Activated CD8-positive, alpha-beta memory T cell treated with anti-CD3 and anti-CD28 coated beads, Interleukin-2, amount 50 U/mL, for 24 hours (primary cell): ENCODE measurements at regions not wholly inside any gene's neighbourhood (a gene's known extent, or its start where the extent isn't known, plus 50 kb on each side); places are given as distances from the start of the nearest gene placed in this dataset.

Source experiments
- DNase-seq: peaks from one replicate; pipeline ENCODE4 v3.0.0-alpha.2; 2020; ENCODE audit errors: extremely low read depth

DNA sequence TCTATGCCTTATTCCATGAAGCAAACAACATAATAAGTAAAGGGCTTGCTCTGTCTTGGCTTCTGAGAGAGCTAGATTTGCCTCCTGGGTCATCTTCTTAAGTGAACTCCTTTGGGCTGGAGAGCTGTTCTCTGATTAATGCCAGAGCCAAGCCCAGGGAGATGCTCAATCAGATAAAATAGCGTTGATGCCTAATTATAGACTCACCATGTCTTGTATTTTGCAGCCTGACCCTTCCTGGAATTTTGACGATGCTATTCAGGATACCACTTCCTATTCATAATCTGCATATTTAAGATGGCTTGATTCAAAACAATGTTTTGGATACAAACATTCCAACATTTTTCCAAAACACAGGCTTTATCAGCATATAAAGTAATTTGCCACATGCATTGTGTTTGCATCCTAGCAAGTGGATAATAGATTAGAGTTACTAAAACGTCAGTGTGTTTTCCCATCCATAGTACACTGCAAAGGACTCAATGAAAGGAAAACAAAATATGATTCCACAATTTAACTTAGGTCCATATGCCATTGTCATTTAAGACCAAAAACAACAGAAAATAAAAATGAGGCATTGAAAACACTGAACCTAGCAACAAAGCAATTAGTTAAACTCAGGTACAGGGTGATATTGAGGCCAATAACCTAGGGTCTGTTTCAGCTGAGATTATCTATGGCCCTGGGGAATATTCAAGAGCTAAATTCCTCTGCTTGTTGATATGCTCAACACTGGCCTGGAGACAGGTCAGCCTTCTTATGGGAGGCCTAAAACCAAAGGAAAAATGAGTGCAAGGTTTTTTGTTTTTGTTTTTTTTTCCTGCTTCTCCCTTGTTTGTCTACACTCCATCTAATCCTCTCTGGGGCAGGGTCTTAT, 184.2 kb upstream of the FOXN3 start:
- no peak for DNase-seq

DNA sequence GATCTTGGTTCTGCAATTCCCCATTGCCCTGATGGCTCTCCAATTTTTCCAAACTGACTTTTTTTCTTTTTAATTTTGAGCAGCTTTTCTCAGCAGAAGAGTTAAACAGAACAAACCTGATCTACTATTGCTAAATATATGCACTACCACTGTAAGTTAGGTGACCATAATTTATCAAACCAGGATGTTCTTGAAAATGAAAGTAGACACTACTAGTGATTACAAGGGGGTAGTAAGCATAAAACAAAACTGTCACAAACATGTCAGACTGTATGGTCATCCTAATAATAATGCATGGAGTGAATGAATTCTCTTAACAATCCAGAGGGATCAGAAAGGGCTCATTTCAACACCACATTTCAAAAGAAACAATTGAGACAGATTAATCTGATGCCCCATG, 183.0 kb upstream of the FOXN3 start:
- no peak for DNase-seq

DNA sequence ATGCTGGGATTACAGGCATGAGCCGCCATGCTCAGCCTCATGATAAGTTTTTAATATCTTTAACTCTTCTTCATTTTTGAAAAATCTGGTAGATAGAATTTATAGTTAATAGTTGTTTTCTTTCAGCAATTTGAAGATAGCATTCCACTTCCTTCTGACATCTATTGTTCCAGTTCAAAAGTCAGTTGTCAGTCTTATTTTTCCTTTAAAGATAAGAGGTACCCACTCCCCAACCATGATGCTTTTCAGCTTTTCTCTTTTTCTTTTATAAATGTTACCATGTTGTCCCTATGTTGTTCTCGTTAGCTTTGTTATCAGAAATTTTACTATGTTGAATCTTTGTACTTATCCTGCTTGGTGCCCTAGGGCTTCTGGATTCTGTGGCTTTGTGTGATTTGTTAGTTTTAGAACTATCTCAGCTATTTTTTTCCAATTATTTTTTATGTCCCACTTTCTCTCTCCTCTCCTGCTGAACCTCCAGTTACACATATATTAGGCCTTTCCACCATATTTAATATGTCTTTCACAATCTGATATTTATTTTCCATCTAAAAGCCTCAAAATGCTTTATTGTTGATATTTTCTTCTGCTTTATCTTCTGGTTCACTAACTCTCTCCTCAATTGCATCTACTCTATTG, 181.6 kb upstream of the FOXN3 start:
- no peak for DNase-seq

DNA sequence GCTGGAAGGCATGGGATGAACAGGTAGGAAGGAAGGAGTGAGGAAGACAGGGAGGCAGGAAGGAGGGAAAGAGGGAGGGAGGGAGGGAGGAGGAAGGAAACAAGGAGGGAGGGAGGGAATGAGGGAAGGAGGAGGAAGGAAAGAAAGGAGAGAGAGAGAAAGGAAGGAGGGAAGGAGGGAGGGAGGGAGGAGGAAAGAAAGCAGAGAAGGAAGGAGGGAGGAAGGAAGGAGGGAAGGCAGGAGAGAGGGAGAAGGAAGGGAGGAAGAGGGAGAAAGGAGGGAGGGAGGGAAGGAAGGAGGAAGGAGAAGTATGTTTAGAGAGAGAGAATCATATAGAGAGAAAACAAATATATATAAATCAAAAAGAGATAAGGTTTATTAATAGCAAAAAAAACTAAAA, 175.9 kb upstream of the FOXN3 start:
- DNase-seq, result no peak

DNA sequence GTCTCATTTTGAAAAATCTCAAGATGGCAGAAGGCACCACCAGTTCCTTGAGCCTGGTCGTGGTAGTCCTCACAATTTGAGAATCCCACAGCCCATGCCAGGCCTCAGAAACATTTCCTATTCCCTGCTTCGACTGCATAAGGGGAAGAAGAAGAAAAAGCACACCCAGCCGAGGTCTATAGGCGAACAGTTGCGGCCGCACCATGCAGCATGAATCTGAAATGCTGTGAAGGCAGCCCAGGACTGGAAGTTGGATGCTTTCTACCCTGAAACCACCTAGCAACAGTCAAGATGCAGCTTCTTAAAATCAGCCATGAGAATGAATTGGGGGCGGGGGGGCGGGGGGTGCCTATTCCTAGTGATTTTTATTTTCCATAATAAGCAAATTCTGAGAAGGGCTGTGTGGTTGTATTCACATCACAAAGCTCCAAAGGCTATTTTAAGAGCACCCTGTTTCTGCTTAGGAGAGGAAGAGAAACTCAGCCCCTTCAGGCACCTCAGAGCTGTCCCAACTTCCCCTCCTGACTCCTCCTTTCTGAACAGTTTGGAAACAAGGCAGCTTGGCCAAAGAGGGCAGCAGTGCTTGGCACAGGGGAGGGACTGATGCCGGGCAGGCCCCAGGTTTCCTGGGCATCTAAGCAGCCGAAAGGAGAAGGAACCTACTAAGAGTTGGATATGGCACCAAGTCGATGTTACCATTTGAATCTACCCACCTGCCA, 172.5 kb upstream of the FOXN3 start:
- DNase-seq, result no peak

DNA sequence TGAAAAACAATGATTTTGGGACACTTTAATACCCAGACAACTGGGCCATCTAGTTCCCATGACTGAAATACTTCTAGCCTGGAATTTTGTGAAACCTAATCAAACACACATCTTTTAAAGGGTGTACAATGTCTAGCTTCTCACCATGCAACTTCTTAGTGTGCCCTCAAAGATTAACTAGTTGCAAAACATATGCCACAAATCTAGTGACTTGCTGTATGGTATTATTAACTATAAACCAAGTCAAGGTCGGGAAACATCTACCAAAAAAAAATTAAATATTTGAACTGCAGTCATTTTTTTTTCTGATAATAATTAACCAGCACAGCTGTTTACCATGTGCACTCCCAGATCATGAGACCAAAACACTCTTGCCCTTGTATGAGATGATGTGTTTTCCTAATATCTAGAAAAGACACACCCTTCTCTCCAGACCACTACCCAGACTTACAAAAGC, 171.8 kb upstream of the FOXN3 start:
- DNase-seq, result no peak

DNA sequence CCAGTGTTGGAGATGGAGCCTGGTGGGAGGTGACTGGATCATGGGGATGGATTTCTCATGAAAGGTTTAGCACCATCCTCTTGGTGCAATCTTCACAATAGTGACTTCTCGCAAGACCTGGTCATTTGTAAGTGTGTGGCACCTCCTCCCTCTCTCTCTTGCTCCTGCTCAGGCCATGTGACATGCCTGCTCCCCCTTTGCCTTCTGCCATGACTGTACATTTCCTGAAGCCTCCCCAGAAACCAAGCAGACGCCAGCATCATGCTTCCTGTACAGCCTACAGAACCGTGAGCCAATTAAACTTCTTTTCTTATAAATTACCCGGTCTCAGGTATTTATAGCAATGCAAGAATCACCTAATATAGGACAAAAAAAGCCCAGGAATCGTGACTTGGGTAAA, 171.0 kb upstream of the FOXN3 start:
- no peak for DNase-seq

DNA sequence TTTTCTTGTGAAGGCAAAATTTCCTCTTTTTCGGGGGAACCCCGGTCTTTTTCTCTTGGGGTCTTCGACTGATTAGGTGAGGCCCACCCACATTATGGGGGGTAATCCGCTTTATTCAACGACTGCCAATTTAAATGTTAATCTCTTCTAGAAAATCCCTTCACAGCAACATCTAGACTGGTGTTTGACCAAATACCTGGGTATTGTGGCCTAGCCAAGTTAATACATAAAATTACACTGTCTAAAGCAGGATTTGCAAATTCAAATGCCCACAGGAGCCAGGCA, 170.0 kb upstream of the FOXN3 start:
- DNase-seq, result no peak

DNA sequence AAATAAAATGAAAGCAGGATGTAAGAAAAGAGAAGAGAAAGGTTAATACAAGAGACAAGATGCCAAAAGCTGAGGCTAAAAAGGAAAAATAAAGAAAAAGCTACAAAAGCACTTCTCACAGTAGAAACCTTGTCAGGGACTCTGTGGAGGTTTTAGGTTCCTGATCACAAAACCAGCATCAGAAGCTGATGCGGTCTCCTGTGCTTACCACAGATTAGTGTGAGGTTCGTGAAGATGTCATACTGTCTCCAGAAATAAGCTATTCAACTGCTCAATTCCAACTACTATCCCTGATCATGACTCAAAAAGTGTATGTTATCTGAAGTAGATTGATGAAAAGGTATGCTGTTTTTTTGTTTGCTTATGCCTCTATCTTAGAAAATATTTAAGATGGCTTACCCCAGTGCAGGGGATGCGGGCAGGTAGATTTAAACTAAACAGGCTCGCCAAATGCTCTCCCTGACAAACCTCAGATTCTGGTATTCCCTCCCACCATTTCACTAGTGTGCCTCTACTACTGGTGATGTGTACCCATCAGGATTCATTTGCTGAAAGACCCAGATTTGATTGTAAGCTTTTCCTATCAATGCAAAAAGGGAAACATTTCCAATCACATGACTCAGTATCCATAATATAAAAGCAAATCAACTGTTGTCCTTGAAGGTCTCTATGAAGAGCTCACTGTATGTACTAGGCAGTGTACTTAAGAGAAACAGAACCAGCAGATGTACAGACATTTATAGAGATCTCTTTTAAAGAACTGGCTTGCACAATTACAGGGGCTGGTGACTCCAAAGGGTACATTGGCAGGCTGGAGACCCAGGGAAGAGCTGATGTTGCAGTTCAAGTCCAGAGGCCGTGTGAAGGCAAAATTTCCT, 169.5 kb upstream of the FOXN3 start:
- DNase-seq, result no peak

DNA sequence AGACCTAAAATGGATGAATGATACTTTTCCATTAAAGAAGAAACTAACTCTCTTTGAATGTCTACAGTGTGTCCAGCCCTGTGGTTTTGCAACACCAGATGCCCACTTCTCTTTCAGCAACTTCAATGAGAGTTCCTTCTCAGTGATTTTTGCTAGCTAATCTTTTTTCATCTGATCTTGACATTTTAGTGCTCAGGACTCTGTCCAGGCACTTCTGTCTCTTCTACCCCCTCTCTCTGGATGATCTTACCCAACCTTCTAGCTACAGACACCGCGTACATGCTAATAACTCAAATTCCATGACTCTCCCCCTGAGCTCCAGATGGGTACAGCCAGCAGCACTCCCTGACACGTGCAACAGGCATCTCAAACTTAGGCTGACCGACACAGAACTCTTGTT, 161.1 kb upstream of the FOXN3 start:
- DNase-seq, result no peak

DNA sequence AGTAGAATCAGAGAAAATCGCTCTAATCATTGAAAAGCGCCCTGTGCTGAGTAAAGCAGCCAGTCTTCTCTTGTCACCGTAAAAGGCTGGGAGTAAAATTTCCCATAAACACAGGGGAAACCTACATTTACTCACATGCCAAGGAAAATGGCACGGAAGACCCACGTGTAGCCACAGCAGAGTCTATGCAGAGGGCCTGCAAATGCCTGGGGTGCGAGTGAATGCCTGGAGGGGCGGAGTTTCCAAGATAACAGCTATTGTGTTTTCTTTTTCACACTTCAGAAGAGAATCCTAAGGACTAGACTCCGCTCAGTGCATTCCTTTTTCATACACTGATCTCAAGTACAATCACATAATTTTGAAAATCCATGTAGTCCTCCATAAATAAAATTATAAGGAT, 159.9 kb upstream of the FOXN3 start:
- no peak for DNase-seq

DNA sequence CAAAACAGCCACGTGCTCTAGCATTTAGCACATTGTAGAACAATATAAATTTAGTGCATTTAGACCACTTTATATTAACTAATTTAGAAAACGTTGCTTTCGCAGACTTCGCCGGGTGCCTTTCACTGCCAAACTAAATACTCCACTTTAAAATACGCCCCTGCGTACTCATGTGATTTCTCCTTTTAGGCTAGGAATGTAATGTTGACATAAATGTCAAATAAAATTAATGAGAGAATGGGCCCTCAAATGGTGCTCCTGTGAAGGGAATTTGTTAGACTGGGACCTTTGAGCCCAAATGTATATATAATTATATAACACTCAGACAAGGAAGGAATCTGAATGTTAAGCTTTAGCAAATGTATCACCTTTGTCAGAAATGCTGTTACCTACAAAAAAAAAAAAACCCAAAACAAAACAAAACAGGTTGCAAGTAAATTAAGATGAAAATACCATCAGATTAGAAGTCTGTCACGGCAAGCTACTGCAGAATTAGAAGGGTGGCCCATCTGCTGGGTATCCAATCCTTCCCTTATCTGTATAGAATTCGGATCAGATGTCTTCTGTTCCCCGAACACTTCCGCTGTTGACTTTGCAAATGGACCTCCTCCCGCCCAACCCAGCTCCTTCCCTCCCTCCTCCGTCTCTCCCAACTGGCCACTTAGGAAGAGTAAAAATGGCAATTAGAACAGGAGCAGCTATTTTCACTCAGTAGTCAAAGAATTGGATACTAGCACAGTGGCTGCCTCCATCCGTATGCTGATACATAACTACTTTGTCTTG, 159.3 kb upstream of the FOXN3 start:
- no peak for DNase-seq

DNA sequence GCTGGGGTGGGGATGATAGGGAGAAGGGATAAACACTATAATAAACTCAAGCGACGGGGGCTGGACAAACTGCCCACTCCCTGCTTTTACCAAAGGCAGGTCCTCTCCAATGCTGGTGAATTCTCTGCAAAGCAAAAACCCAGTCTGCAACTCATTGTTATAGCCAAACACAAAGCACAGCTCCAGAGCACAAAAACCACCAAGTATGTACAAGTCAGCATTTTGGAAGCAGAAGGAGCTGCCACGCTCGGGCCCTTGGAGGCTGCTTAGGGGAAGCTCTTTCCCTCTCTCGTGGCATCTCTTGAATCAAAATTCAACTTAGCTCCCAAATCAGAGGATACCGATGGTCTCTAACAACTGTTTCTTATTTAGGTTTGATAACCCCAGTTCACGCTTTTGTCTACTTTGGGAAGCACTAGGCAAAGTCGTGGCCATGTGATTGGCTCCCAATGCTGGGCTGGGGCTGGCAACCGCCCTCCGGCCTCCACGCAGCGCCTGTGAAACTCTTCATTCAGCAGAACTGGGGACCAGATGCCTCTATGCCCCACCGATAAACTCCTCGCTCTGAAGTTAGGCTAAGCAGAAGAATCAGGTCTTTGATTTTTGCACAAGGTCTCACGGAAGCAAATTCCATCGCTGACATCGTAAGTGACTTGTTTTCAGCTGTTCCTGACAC, 158.5 kb upstream of the FOXN3 start:
- no peak for DNase-seq

DNA sequence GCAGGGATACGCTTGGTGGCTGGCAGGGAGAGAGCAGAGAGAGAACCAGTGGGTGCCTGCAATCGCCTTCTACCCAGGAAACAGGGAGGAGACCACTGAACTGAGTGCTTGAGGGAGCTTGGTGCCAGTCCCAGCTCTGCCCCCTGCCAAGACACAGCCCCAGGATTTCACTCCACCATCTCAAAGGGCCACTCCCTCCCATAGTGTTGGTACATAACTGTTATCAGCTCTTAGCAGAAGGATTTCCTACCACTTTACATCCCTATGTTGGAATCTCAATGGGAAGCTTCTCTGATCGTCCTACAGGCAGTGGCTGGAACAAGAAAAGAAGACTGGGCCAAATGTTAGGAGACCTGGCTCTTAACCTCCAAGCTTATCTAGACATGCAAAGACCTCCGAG, 157.4 kb upstream of the FOXN3 start:
- no peak for DNase-seq

DNA sequence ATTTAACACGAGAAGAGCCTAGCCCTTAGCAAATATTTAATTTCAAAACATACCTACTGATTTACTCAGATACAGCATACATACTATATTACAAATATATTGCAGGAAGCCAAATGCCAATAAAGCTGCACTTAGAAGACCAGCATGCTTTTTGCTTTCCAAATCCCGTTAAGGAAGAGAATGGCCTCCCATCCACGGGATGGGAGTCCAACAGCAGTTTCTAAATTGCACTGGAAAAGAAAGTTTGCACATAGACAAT, 156.3 kb upstream of the FOXN3 start:
- no peak for DNase-seq

DNA sequence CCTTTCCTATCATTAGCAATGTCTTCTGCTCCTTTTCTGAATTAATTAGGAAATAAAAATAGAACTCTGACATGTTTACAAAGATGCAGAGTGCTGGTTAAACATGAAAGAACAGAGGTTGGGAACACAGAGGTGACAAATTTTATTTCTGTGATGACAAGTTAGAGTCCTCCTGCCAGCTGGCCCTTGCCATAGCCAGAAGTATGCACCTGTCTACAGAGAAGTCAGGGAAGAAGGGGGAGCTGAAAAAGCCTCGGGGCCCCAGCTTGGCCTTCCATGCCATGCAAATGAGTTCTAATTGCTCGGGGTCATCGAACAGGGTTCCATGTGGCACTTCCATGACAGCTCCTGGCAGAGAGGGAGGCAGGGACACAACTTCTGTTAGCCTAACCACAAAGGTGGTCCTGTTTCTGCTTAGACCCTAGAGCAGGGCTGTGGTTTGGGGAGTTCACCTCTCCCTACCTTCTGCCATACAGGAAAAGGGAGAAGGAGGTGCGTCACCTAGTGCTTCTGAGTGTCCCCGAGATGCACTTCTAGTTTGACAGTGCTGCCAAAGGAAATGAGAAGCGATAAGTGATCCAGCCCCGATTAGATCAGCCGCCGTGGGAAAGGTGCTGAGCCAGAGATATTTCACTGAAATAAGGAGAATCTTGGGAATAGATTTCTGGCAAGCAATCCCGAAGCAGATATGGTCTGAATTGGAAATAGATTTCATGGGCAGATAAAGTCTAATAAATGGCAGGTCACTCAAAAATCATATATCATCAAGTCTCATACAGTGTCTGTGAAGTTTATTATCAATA, 155.8 kb upstream of the FOXN3 start:
- DNase-seq, result no peak

DNA sequence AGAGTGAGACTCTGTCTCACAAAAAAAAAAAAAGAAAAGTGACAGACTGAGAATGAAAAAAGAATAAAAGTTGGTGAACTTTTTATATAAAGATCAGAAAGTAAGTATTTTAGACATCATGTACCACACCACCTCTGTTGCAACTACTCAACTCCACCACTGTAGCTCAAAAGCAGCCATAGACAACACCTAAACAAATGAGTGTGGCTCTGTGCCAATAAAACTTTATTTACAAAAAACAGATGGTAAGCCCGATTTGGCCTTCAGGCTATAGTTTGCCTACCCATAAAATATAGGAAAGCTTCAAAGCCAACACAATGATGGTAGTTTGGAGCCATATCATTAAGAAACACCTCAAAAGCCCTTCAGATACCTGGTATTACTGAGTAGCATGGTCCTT, 154.5 kb upstream of the FOXN3 start:
- DNase-seq, result no peak

DNA sequence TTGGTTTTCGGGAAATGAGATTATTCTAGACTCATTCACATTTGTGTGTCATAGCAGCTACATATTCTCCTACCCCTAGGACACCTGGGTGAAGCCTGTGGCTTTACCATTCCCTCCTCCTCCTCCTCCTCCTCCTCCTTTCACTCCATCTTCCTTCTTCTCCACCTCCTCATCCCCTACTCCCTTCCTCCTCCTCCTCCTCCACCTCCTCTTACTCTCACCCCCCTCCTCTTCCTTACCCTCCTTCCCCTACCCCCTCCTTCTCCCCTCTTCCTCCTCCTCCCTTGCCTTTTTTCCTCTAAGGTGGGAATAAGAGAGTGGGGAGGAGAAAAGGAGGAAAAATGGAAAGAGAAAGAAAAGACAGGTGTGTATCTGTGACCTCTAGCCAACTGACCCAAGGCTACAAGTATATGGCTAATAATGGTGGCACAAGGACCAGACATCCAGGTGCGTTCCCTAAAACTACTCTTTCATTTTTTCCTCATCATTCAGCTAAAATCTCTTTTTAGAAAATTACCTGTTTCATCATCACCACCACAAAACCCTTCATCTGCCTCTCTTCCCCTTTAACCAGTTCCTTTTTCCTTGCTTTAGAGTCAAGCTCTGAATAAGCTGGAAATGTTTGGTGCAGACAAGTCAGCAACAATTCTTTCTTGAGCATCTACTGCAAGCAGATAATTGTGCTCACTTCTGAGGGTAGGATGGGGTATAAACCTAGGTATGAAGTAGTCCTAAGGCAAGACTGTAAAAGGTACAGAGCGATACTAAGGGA, 149.8 kb upstream of the FOXN3 start:
- DNase-seq, result no peak

DNA sequence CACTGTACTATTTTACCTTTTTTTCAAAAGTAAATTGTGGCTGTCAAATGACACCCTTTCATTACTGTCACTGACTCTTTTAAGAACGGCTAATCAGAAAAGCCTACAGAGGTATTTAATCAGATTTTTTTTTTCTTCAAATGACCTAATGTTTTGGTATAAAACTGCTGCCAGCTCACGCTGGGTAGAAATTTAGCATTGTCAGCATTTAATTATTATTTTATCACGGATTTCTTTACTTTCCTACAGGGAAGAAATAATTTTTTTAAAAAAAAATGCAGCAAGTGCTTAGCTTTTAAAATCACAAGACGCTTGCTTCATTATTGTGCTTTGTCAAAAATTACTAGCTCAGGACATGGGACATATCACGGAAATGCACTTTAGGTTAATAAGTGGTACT, 149.1 kb upstream of the FOXN3 start:
- no peak for DNase-seq
